ENCODE measurements at regions not wholly inside any gene's neighbourhood (a gene's known extent, or its start where the extent isn't known, plus 50 kb on each side); places are given as distances from the start of the nearest gene placed in this dataset.
"Not testable (repeated sequence)": the region's sequence is repeated elsewhere in the genome, so short reads cannot be mapped to it uniquely, and the experiment has no call there.

DNA sequence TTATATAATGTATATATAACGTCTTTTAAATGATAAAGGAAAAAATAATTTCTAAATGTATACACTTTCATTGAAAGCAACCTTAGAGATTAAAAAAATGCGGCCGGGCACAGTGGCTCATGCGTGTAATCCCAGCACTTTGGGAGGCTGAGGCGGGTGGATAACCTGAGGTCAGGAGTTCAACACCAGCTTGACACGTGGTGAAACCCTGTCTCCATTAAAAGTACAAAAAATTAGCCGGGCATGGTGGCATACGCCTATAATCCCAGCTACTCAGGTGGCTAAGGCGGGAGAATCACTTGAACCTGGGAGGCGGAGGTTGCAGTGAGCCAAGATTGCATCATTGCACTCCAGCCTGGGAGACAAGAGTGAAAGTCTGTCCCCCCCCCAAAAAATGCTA is 303.7 kb upstream of the ZC3H15 start:
- not testable (repeated sequence) for TF ChIP-seq POLR2A (IDR thresholded peaks at IDR 0.05; ENCODE audit: low read length); GATA1 (IDR thresholded peaks at IDR 0.05; ENCODE audit: low read depth, low read length)
